GM18858 (cell line): ENCODE measurements at regions not wholly inside any gene's neighbourhood (a gene's known extent, or its start where the extent isn't known, plus 50 kb on each side); places are given as distances from the start of the nearest gene placed in this dataset.

Experiments used
- ATAC-seq: cut with Tn5 transposase; IDR thresholded peaks from one replicate; pipeline ENCODE4 v1.9.1; 2021; ENCODE audit not compliant: unreplicated experiment

DNA sequence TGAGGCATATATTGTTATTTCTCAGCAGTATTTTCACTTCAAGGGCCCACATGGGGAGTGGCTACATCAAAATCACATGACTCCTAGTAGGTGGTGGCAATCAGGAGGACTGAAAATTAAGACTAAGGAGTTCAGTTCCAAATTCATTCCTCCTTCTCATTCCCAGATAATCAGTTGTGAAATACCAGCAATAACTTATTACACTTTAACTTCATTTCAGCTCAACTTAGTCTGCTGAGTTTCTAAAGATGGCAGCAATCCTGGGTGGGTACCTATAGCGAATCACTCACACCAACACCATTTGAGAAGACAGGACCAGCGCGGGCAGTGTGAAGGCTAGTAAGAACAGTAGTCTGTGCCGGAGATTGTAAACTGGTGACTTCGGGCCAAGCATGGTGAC lies 63.9 kb upstream of the SLC10A2 start:
- no peak for ATAC-seq
